ENCODE measurements at regions not wholly inside any gene's neighbourhood (a gene's known extent, or its start where the extent isn't known, plus 50 kb on each side); places are given as distances from the start of the nearest gene placed in this dataset.

DNA sequence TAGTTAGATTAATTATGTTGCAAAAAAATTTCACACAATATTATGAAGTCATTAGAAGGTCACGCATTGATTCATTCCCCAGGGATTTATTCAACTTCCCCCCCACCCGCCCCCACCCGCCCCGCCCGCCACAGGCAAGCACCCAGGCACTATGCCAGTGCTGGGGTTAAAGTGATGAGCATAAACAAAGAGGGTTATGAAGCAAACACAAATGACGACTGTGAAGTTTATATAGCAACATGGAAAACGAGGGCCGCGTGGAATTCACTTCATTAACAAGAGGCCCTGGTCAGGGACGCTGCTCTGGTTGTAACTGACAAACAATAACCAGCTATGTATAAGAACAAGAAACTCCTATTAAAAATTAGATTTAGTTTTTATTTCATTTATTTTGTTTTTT, 656.5 kb upstream of the COBL start:
- no peak for TF ChIP-seq POLR2A (IDR thresholded peaks at IDR 0.05)
- TF ChIP-seq, protein P1, sequence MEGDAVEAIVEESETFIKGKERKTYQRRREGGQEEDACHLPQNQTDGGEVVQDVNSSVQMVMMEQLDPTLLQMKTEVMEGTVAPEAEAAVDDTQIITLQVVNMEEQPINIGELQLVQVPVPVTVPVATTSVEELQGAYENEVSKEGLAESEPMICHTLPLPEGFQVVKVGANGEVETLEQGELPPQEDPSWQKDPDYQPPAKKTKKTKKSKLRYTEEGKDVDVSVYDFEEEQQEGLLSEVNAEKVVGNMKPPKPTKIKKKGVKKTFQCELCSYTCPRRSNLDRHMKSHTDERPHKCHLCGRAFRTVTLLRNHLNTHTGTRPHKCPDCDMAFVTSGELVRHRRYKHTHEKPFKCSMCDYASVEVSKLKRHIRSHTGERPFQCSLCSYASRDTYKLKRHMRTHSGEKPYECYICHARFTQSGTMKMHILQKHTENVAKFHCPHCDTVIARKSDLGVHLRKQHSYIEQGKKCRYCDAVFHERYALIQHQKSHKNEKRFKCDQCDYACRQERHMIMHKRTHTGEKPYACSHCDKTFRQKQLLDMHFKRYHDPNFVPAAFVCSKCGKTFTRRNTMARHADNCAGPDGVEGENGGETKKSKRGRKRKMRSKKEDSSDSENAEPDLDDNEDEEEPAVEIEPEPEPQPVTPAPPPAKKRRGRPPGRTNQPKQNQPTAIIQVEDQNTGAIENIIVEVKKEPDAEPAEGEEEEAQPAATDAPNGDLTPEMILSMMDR (IDR thresholded peaks at IDR 0.05) = no peak
- TF ChIP-seq EP300 (IDR thresholded peaks at IDR 0.05) = no peak
